Hypothalamus (tissue), 51 donors: ENCODE measurements at regions not wholly inside any gene's neighbourhood (a gene's known extent, or its start where the extent isn't known, plus 50 kb on each side); places are given as distances from the start of the nearest gene placed in this dataset.

Experiments used
- DNase-seq, 51 donors: peaks; one replicate each; lab custom pipeline; 2025; lab: John Stamatoyannopoulos, UW

GRCh38 chr20:63117151-63117550, 98.8 kb downstream of the YTHDF1 start:
- DNase-seq = no peak

GRCh38 chr20:63116412-63117106, 99.4 kb downstream of the YTHDF1 start:
- DNase-seq = peak in 4 of 51 donors; percentile 2 to 46 (median 4)

GRCh38 chr20:63115651-63116411, 100.1 kb downstream of the YTHDF1 start:
- DNase-seq = no peak

GRCh38 chr20:63114693-63115311, 101.1 kb downstream of the YTHDF1 start:
- no peak for DNase-seq

DNA sequence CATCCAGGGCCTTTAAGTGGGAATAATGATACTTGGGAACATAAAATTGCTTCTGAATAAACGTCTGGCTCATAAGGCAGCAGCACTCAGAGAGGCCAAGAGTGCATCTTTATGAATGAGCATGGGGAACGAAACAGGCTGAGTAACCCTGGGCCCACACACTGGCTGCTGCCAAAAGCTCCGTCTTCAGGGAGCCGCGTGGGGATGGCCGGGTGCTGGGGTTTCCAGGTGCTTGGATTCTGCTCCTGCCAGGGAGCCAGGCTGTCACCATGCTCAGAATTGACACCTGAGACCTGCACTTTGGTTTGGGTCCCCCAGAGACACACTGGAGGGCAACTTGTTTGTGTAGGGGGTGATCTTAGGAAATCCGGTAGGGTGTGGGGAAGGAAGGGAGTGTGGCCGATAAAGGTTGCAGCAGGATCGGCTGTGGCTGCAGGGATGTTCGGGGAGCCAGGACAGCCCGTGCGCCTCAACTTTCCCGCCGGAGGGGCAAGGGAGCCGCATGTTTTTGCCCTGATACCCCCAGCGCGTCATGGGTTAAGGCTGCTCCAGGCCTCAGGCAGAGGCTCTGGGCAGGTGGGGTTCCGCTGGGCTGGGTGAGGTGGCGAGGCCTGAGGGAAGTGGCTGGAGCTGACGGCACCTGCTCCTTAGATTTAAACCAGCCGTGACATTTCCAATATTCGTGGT, 101.8 kb downstream of the YTHDF1 start:
- no peak for DNase-seq

DNA sequence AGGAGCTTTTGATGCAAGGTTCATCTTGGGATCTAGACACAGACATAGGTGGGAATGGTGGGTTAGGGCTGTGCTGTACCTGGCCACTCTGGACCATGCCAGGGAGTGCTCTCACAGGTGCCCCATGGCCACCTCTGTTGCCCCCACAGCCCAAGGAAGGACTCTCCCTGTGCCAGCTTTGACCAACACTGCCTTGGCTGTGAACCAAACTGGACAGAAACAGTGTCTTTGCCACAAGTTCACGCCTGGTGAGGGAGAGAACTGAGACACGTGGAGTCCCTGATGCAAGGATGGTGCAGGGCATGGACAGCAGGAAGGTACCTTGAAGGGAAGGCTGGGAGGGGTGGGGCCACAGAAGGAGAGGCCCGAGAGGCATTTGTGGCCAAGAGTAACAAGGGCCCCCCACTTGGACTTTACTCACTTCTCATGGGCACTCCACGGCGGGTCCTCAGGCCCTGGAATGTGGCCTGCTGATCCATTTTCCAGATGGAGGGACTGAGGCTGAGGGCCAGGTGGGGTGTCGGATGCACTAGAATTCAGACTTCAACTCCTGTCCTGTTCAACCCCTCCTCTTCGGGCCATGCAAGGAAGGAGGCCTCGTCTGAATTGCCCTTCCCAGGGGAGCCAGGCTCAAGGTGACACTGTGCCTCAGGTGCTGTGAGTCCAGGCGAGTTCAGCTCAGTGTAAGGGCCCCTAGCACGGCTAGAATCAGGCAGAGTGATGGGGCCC, 103.3 kb downstream of the YTHDF1 start:
- DNase-seq = no peak

- DNase-seq = no peak
These were observed 101.5 kb upstream of the BHLHE23 start for GRCh38 chr20:63108247-63108646.

DNA sequence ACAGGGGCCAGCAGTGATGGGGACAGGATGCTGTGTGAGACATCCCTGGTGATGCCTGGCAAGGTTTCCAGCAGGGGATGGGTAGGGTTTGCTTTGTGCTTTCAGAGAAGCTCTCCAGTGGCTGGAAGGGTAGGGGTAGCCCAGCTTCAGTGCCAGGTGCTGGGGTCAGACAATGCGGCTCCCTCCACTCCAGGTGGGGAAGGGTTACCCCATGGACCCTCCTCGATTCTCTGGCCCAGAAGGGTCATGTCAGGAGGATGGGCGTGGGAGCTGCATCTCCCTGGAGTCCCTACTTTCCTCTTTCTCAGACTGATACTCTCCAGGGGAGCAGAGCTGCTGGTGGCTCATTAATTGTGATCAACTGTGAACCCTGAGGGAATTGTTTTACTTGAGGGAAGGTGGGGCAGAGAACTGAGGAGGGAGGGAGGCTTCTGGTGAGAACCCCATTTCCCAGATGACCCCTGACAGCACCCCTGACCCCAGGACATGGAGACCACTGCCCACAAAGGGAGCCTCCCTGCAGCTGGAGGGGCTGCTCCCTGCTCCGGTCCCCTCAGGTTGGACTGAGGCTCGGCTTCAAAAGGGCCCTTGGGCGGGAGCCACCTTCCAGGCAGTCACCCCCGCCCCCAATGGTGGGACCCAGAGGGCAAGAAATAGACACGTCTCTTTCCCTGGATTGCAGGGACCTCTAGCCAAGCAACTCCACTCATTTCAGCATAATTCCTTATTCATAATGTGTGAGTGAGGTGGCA, 100.9 kb upstream of the BHLHE23 start:
- no peak for DNase-seq

- no peak for DNase-seq
These were observed 100.1 kb upstream of the BHLHE23 start for GRCh38 chr20:63106765-63107448.

DNA sequence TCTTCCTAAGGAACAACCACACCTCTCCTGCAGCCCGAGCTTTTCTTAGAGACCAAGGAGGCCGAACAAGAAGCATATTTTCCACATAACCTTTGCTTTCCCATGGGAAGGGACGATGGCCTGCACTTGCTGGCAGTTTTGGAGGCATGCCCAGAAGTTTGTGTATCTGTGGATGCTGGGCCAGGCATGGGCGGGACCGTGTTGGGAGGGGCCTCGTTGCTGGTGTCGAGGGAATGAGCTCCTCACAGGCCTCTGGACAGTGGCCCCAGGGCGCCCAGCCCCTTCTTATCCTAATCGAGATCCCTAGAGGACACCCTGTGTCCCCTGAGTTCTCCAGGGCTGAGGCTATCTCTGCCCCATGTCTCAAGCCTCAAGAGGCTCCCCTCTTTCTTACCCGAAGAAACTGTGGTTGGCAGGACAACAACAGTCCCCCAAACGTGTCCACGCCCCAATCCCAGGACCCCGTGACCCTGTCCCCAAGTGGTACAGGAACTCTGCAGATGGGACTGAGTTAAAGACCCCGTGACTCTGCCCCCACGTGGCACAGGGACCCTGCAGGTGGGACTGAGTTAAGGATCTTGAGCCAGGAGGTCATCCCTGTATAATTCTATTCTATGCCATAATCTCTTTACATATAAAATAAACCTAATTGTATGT, 99.5 kb upstream of the BHLHE23 start:
- no peak for DNase-seq

- DNase-seq = no peak
These were observed 98.7 kb upstream of the BHLHE23 start for GRCh38 chr20:63105211-63106107.

GRCh38 chr20:63104312-63105181, 97.8 kb upstream of the BHLHE23 start:
- DNase-seq = no peak

GRCh38 chr20:63103402-63104311, 96.9 kb upstream of the BHLHE23 start:
- DNase-seq = no peak

DNA sequence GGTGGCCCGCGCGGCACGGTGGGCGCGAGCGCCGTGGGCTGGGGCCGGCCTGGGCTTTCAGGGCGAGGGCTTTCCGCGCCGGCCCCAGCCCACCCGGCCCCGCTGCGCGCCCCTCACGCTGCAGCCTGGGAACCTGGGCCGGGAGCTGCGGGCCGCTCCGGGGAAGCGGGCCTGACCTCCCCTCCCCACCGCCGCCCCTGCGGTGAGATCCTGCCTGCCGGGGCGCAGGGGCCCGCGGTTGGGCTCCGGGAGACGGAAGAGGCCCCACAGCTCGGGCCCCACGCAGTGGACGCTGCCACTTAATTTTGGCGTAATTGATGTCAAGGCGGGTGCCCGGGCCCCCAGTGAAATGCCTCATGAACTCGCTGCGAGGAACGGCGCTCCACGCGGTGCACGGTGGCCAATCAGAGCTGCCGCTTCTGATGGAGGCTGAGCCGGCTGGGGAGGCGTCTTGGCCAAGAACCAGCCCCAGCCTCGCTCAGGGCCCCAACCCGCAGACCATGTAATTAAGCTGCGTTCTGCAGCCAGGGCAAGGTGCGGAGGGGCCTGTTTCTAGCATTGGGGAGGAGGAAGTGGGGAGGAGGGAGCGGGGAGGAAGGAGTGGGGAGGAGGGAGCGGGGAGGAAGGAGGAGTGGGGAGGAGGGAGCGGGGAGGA, 96.1 kb upstream of the BHLHE23 start:
- DNase-seq = peak in 15 of 51 donors; percentile 5 to 48 (median 34)
